ENCODE measurements at regions not wholly inside any gene's neighbourhood (a gene's known extent, or its start where the extent isn't known, plus 50 kb on each side); places are given as distances from the start of the nearest gene placed in this dataset.
A peak's percentile ranks its signal among the peaks of the same experiment; 100 is the strongest.

GRCh38 chr3:106082616-106083015, 213.8 kb upstream of the CBLB start:
- Histone ChIP-seq H3K9me2 (ENCODE audit: low read depth, low read length) (no peaks in the 10 kb centered on the region), H2AFZ (ENCODE audit: low read length) (peak overlapping the region; percentile 83), H3F3A (ENCODE audit: insufficient read depth, low read length) (no peaks in the 10 kb centered on the region), H3K4me3 (ENCODE audit: low read depth, low read length, poor library complexity, severe bottlenecking) (no peak overlapping the region), H3K4me1 (ENCODE audit: insufficient read depth, low read length, severe bottlenecking) (no peaks in the 10 kb centered on the region), H4K20me1 (ENCODE audit: insufficient read depth, low read length) (no peaks in the 10 kb centered on the region), H3K9ac (ENCODE audit: low read length) (no peak overlapping the region), H3K79me2 (ENCODE audit: insufficient read depth, low read length) (no peaks in the 10 kb centered on the region), H3K9me3 (ENCODE audit: low read length) (no peaks in the 10 kb centered on the region), H3K4me2 (ENCODE audit: low read length) (no peak overlapping the region), H3K36me3 (ENCODE audit: insufficient read depth, low read length) (no peaks in the 10 kb centered on the region), H3K27me3 (ENCODE audit: insufficient read depth, low read length) (no peaks in the 10 kb centered on the region), H3K27ac (ENCODE audit: low read depth, low read length, poor library complexity, severe bottlenecking) (no peak overlapping the region)
- TF ChIP-seq CTCF (IDR thresholded peaks at IDR 0.05; ENCODE audit: low read length) (no peak), EZH2 (IDR thresholded peaks at IDR 0.05; ENCODE audit: borderline replicate concordance, low read length) (no peak)

- Histone ChIP-seq H3K79me2 (ENCODE audit: insufficient read depth, low read length) (no peaks in the 10 kb centered on the region), H3K4me2 (ENCODE audit: low read length) (no peak overlapping the region), H3K4me1 (ENCODE audit: insufficient read depth, low read length, severe bottlenecking) (no peaks in the 10 kb centered on the region), H3F3A (ENCODE audit: insufficient read depth, low read length) (no peaks in the 10 kb centered on the region), H3K9ac (ENCODE audit: low read length) (no peak overlapping the region), H3K27ac (ENCODE audit: low read depth, low read length, poor library complexity, severe bottlenecking) (no peak overlapping the region), H3K36me3 (ENCODE audit: insufficient read depth, low read length) (no peaks in the 10 kb centered on the region), H2AFZ (ENCODE audit: low read length) (peak overlapping the region; percentile 77; the same call in 1 of the 2 replicates), H3K4me3 (ENCODE audit: low read depth, low read length, poor library complexity, severe bottlenecking) (no peak overlapping the region), H3K27me3 (ENCODE audit: insufficient read depth, low read length) (no peaks in the 10 kb centered on the region), H4K20me1 (ENCODE audit: insufficient read depth, low read length) (no peaks in the 10 kb centered on the region), H3K9me3 (ENCODE audit: low read length) (no peaks in the 10 kb centered on the region), H3K9me2 (ENCODE audit: low read depth, low read length) (no peaks in the 10 kb centered on the region)
- TF ChIP-seq EZH2 (IDR thresholded peaks at IDR 0.05; ENCODE audit: borderline replicate concordance, low read length) (no peak), CTCF (IDR thresholded peaks at IDR 0.05; ENCODE audit: low read length) (no peak)
These were observed 214.4 kb upstream of the CBLB start for GRCh38 chr3:106083207-106083606.

GRCh38 chr3:106083854-106084253, 215.0 kb upstream of the CBLB start:
- Histone ChIP-seq H3K36me3 (ENCODE audit: insufficient read depth, low read length) (no peaks in the 10 kb centered on the region), H2AFZ (ENCODE audit: low read length) (no peak overlapping the region), H4K20me1 (ENCODE audit: insufficient read depth, low read length) (no peaks in the 10 kb centered on the region), H3K9me3 (ENCODE audit: low read length) (no peaks in the 10 kb centered on the region), H3K4me1 (ENCODE audit: insufficient read depth, low read length, severe bottlenecking) (no peaks in the 10 kb centered on the region), H3K9ac (ENCODE audit: low read length) (no peak overlapping the region), H3K27me3 (ENCODE audit: insufficient read depth, low read length) (no peaks in the 10 kb centered on the region), H3K9me2 (ENCODE audit: low read depth, low read length) (no peaks in the 10 kb centered on the region), H3K27ac (ENCODE audit: low read depth, low read length, poor library complexity, severe bottlenecking) (no peak overlapping the region), H3K4me2 (ENCODE audit: low read length) (no peak overlapping the region), H3F3A (ENCODE audit: insufficient read depth, low read length) (no peaks in the 10 kb centered on the region), H3K4me3 (ENCODE audit: low read depth, low read length, poor library complexity, severe bottlenecking) (no peak overlapping the region), H3K79me2 (ENCODE audit: insufficient read depth, low read length) (no peaks in the 10 kb centered on the region)
- TF ChIP-seq EZH2 (IDR thresholded peaks at IDR 0.05; ENCODE audit: borderline replicate concordance, low read length) (no peak), CTCF (IDR thresholded peaks at IDR 0.05; ENCODE audit: low read length) (no peak)

Data from OCI-LY1 (cell line).